ENCODE measurements at regions not wholly inside any gene's neighbourhood (a gene's known extent, or its start where the extent isn't known, plus 50 kb on each side); places are given as distances from the start of the nearest gene placed in this dataset.
"Not testable (repeated sequence)": the region's sequence is repeated elsewhere in the genome, so short reads cannot be mapped to it uniquely, and the experiment has no call there.

GRCh38 chr2:194672994-194673393 lies 984.0 kb upstream of the SLC39A10 start:
- WGBS, 2 donors: 79 to 89% methylated on average over 3 of the region's 3 CpGs

GRCh38 chr2:194661431-194661830 lies 995.6 kb upstream of the SLC39A10 start:
- H3K4me3 ChIP-seq (ENCODE audit: low read depth, poor library complexity, severe bottlenecking): no peak overlapping the region
- TF ChIP-seq CTCF (IDR thresholded peaks at IDR 0.05) (no peak), POLR2A (IDR thresholded peaks at IDR 0.05) (no peak)
- 89 to 93% methylated on average over 2 of the region's 2 CpGs for WGBS, 2 donors
- intact Hi-C loops (cut with DNase I; ENCODE audit: low total_unique reads): no loop called here
- no peak for DNase-seq (ENCODE audit: low spot score in 2 of 2)

More at GRCh38 chr2:194672994-194673393, 984.0 kb upstream of the SLC39A10 start:
- DNase-seq (ENCODE audit: low spot score in 2 of 2): no peak
- TF ChIP-seq CTCF (IDR thresholded peaks at IDR 0.05) (no peak), POLR2A (IDR thresholded peaks at IDR 0.05) (no peak)
- intact Hi-C loops (cut with DNase I; ENCODE audit: low total_unique reads): no loop called here
- no peak overlapping the region for H3K4me3 ChIP-seq (ENCODE audit: low read depth, poor library complexity, severe bottlenecking)

GRCh38 chr2:194639057-194639456 lies 1018.0 kb upstream of the SLC39A10 start:
- intact Hi-C loops (cut with DNase I; ENCODE audit: low total_unique reads); H3K4me3 ChIP-seq (ENCODE audit: low read depth, poor library complexity, severe bottlenecking); DNase-seq (ENCODE audit: low spot score in 2 of 2): not testable (repeated sequence)
- WGBS, 2 donors: 89 to 92% methylated on average over 9 of the region's 9 CpGs

GRCh38 chr2:194621945-194622344 lies 1035.1 kb upstream of the SLC39A10 start:
- no peak overlapping the region for H3K4me3 ChIP-seq (ENCODE audit: low read depth, poor library complexity, severe bottlenecking)
- intact Hi-C loops (cut with DNase I; ENCODE audit: low total_unique reads): no loop called here
- DNase-seq (ENCODE audit: low spot score in 2 of 2): no peak
- TF ChIP-seq POLR2A (IDR thresholded peaks at IDR 0.05) (no peak), CTCF (IDR thresholded peaks at IDR 0.05) (no peak)
- WGBS, 2 donors: 82 to 85% methylated on average over 6 of the region's 6 CpGs

- no peak for DNase-seq (ENCODE audit: low spot score in 2 of 2)
Observed at GRCh38 chr2:194619366-194619765, 1037.7 kb upstream of the SLC39A10 start.

GRCh38 chr2:194618432-194618831 lies 1038.6 kb upstream of the SLC39A10 start:
- H3K4me3 ChIP-seq (ENCODE audit: low read depth, poor library complexity, severe bottlenecking): no peak overlapping the region
- intact Hi-C loops (cut with DNase I; ENCODE audit: low total_unique reads): no loop called here
- no peak for DNase-seq (ENCODE audit: low spot score in 2 of 2)
- no peak for TF ChIP-seq POLR2A (IDR thresholded peaks at IDR 0.05)

More at GRCh38 chr2:194619366-194619765, 1037.7 kb upstream of the SLC39A10 start:
- TF ChIP-seq POLR2A (IDR thresholded peaks at IDR 0.05): no peak
- TF ChIP-seq CTCF (IDR thresholded peaks at IDR 0.05): no peak
- no peak overlapping the region for H3K4me3 ChIP-seq (ENCODE audit: low read depth, poor library complexity, severe bottlenecking)
- intact Hi-C loops (cut with DNase I; ENCODE audit: low total_unique reads): no loop called here

- H3K4me3 ChIP-seq (ENCODE audit: low read depth, poor library complexity, severe bottlenecking): no peak overlapping the region
Observed at GRCh38 chr2:194616334-194616733, 1040.7 kb upstream of the SLC39A10 start.

More at GRCh38 chr2:194616334-194616733, 1040.7 kb upstream of the SLC39A10 start:
- 59 to 73% methylated on average over 1 of the region's 1 CpG for WGBS, 2 donors
- intact Hi-C loops (cut with DNase I; ENCODE audit: low total_unique reads): no loop called here
- no peak for TF ChIP-seq CTCF (IDR thresholded peaks at IDR 0.05)
- TF ChIP-seq POLR2A (IDR thresholded peaks at IDR 0.05): no peak
- no peak for DNase-seq (ENCODE audit: low spot score in 2 of 2)

Data from lower leg skin (tissue), 4 donors.